ENCODE measurements at regions not wholly inside any gene's neighbourhood (a gene's known extent, or its start where the extent isn't known, plus 50 kb on each side); places are given as distances from the start of the nearest gene placed in this dataset.
"Not testable (repeated sequence)": the region's sequence is repeated elsewhere in the genome, so short reads cannot be mapped to it uniquely, and the experiment has no call there.

DNA sequence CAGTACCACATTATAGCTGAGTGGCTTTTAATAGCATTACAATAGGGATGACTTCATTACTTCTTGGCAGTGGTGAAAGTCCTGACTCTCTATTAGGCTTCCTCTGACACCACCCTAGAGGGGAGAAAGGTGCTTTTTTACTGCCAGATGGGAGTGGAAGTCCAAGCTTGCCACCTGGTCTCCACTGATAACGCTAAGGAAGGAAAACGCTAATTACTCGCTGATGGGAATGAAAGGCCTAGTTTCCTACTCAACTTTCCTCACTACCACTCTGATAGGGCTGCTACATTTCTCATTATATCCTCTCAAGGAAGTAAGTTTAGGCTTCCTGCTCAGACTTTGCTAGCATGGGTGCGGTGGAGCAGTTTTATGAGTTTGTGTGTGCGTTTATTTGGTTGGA lies 62.3 kb upstream of the PAGE3 start:
- FAIRE-seq (no peak), DNase-seq (ENCODE audit: insufficient read length) (no peak)
- TF ChIP-seq TAF1 (IDR thresholded peaks at IDR 0.05; ENCODE audit: borderline replicate concordance, low read depth, low read length) (no peak), POLR2AphosphoS5 (IDR thresholded peaks at IDR 0.05; ENCODE audit: low read depth, low read length) (no peak), POLR2A (IDR thresholded peaks at IDR 0.05; ENCODE audit: low read depth, low read length) (no peak)

DNA sequence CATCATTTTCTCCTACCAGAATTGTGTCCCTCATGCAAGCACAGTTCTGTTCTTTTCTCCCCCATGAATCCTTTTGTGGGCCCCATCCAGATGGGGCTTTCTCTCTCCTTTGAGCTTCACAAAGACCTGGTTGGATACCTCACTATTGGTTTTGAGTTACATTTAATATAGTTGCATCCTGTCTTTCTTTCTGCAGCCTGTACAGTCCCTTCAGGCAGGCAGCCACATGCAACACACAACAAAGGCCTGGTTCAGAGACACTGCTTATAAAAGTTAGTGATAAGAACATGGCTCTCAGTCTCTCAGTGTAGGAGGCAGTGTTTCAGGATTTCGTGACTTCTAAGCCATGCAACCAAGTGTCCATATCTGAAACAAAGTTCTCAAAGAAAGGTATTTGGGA lies 70.6 kb upstream of the PAGE3 start:
- FAIRE-seq: no peak
- no peak for DNase-seq (ENCODE audit: insufficient read length)
- TF ChIP-seq POLR2A (IDR thresholded peaks at IDR 0.05; ENCODE audit: low read depth, low read length) (no peak), TAF1 (IDR thresholded peaks at IDR 0.05; ENCODE audit: borderline replicate concordance, low read depth, low read length) (no peak), POLR2AphosphoS5 (IDR thresholded peaks at IDR 0.05; ENCODE audit: low read depth, low read length) (no peak)

DNA sequence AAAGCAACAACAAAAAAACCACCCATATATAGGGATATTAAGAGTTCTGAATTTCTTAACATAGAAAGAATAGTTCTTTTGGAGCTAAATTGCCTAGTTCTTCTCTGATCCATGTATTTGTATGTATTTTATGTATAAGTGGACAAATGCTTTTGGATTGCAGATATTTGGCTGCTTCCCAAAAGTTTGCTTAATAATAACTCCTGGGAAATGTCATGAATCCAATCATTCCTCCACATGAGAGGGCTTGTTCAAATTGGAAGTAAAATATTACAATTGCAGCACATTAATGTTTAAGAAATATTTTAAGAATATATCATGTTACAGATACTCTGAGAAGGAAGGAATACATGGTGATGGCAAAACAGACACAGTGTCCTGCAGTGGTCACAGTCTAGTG lies 71.5 kb upstream of the PAGE3 start:
- FAIRE-seq (no peak), DNase-seq (ENCODE audit: insufficient read length) (no peak)
- no peak for TF ChIP-seq POLR2A (IDR thresholded peaks at IDR 0.05; ENCODE audit: low read depth, low read length)
- no peak for TF ChIP-seq POLR2AphosphoS5 (IDR thresholded peaks at IDR 0.05; ENCODE audit: low read depth, low read length)
- no peak for TF ChIP-seq TAF1 (IDR thresholded peaks at IDR 0.05; ENCODE audit: borderline replicate concordance, low read depth, low read length)

DNA sequence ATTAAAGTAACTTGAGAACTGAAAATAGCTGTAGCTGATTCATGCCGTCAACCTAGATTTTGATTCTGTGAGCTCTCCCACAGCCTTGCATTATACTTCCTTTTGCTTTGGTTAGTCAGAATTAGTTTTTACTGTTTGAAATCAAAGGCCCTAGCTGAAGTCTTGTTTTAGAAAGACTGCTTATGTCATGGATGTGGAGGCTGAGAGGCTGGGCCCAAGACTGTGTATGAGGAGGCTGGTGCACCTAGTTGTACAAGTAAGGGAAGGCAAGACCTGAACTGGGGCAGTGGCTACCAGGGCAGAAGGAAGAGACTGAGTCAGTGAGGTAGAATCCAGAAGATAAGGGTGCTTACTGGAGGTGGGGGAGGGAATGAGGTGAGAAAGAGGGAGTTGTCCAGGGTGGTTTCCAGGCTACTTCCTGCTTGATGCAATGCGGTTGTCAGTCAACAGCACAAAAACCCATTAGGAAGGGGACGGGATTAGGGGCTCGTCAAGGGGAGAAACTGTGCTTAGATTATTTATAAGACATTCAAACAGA lies 76.2 kb upstream of the PAGE3 start:
- no peak for FAIRE-seq
- DNase-seq (ENCODE audit: insufficient read length): no peak
- TF ChIP-seq POLR2AphosphoS5 (IDR thresholded peaks at IDR 0.05; ENCODE audit: low read depth, low read length): no peak
- TF ChIP-seq TAF1 (IDR thresholded peaks at IDR 0.05; ENCODE audit: borderline replicate concordance, low read depth, low read length): no peak
- no peak for TF ChIP-seq POLR2A (IDR thresholded peaks at IDR 0.05; ENCODE audit: low read depth, low read length)

DNA sequence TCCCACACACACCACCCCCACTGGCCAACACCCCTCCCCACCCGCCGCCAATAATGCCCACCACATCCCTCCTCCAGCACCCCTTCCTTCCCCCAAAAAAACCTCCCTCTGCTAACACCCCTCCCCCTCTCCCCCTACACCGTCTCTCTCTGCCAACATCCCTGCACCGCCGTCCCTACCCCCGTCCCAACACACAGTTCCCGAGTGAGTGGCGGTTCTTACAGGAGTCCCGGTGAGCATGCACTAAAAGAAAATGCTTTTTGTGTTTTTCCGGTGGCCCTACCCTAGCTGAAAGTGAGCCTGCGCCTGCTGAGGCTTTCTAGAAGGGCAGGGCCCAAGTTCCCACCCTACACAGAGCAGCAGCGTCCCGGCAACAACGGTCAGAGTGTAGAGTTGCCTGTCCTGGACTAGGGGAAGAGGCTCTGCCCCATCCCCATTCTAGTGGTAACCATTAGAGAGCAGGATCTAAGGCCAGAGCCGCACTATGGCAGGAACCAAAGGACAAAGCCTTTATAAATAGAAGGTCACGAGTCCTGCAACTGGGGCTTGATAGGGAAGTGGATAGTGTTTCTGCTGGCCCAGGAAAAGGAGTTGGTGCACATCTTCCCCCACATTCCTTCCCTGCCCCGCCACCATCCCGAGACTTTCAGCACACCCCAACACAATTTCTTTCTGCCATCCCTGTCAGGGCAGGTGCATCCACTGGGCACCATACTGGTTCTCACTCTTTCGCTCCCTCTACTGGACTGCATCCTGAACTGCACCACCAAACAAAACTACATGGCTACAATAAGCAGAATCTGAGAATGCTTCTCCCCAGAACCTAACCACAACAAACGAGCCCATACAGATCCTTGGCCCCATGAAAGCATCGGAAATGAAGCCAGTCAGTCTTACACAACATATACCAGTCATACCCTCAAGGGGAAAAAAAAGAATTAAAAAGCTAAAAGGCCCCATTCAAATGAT lies 78.1 kb upstream of the PAGE3 start:
- FAIRE-seq (peak; percentile 92), DNase-seq (ENCODE audit: insufficient read length) (peak; percentile 31)
- no peak for TF ChIP-seq TAF1 (IDR thresholded peaks at IDR 0.05; ENCODE audit: borderline replicate concordance, low read depth, low read length)
- TF ChIP-seq POLR2AphosphoS5 (IDR thresholded peaks at IDR 0.05; ENCODE audit: low read depth, low read length): no peak
- no peak for TF ChIP-seq POLR2A (IDR thresholded peaks at IDR 0.05; ENCODE audit: low read depth, low read length)

DNA sequence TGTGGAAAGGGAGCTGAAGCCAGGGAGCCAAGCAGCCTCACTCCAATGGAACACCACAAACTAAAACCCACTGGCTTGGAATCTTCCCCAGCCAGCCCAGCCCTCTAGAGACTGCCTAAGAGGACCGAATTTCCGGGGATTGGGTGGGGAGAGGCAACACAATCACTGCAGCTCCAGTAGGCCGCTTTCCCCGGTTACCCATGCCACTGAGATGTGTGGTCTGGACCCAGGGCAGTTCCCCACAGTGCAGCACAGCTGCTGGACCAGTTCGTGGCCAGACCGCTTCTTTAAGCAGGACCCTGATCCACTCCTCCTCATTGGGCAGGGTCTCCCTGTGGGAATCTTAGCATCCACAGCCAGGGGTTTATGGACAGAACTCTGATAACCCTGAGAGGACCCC lies 91.9 kb upstream of the PAGE3 start:
- DNase-seq (ENCODE audit: insufficient read length) (no peak), FAIRE-seq (no peak)
- TF ChIP-seq POLR2A (IDR thresholded peaks at IDR 0.05; ENCODE audit: low read depth, low read length) (no peak), POLR2AphosphoS5 (IDR thresholded peaks at IDR 0.05; ENCODE audit: low read depth, low read length) (no peak), TAF1 (IDR thresholded peaks at IDR 0.05; ENCODE audit: borderline replicate concordance, low read depth, low read length) (no peak)

- DNase-seq (ENCODE audit: insufficient read length) (no peak), FAIRE-seq (no peak)
- no peak for TF ChIP-seq TAF1 (IDR thresholded peaks at IDR 0.05; ENCODE audit: borderline replicate concordance, low read depth, low read length)
- no peak for TF ChIP-seq POLR2AphosphoS5 (IDR thresholded peaks at IDR 0.05; ENCODE audit: low read depth, low read length)
- TF ChIP-seq POLR2A (IDR thresholded peaks at IDR 0.05; ENCODE audit: low read depth, low read length): no peak
Measured at GRCh38 chrX:55357236-55357635, 92.5 kb upstream of the PAGE3 start.

DNA sequence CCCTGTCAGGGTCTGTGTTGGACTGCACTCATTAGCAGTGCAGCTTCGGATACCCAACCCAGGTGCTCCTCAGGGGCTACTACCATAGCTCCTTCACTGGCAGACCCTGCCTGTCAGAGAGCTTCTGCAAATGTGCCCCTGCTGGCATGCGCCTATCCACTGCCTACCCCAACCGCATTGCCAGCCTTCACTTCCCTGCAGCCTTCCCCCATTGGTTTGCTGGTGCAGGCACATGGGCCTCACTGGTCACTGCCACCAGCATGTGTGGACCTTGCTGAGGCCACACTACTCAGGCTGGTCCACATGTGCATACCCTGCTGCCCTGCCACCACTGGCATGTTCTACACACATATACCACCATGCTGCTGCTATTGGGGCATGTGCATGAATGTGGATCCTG lies 72.5 kb upstream of the MAGEH1 start:
- DNase-seq (ENCODE audit: insufficient read length) (no peak), FAIRE-seq (no peak)
- TF ChIP-seq TAF1 (IDR thresholded peaks at IDR 0.05; ENCODE audit: borderline replicate concordance, low read depth, low read length) (no peak), POLR2A (IDR thresholded peaks at IDR 0.05; ENCODE audit: low read depth, low read length) (no peak), POLR2AphosphoS5 (IDR thresholded peaks at IDR 0.05; ENCODE audit: low read depth, low read length) (no peak)

GRCh38 chrX:55389376-55389775 lies 62.6 kb upstream of the MAGEH1 start:
- TF ChIP-seq TAF1 (IDR thresholded peaks at IDR 0.05; ENCODE audit: borderline replicate concordance, low read depth, low read length): no peak
- no peak for TF ChIP-seq POLR2AphosphoS5 (IDR thresholded peaks at IDR 0.05; ENCODE audit: low read depth, low read length)
- no peak for TF ChIP-seq POLR2A (IDR thresholded peaks at IDR 0.05; ENCODE audit: low read depth, low read length)
- DNase-seq (ENCODE audit: insufficient read length): no peak
- no peak for FAIRE-seq

DNA sequence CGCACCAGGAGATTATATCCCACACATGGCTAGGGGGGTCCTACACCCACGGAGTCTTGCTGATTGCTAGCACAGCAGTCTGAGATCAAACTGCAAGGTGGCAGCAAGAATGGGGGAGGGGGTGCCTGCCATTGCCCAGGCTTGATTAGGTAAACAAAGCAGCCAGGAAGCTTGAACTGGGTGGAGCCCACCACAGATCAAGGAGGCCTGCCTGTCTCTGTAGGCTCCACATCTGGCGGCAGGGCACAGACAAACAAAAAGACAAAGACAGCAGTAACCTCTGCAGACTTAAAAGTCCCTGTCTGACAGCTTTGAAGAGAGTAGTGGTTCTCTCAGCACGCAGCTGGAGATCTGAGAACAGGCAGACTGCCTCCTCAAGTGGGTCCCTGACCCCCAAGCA lies 55.1 kb upstream of the MAGEH1 start:
- DNase-seq (ENCODE audit: insufficient read length); FAIRE-seq: not testable (repeated sequence)
